HG03175 (cell line): ENCODE measurements at regions not wholly inside any gene's neighbourhood (a gene's known extent, or its start where the extent isn't known, plus 50 kb on each side); places are given as distances from the start of the nearest gene placed in this dataset.
"Not testable (repeated sequence)": the region's sequence is repeated elsewhere in the genome, so short reads cannot be mapped to it uniquely, and the experiment has no call there.

ENCODE experiments used
- ATAC-seq: cut with Tn5 transposase; IDR thresholded peaks from one replicate; pipeline ENCODE4 v1.9.1; 2021; ENCODE audit warnings: mild to moderate bottlenecking, moderate library complexity; ENCODE audit not compliant: unreplicated experiment

GRCh38 chr1:83060651-83061390, 938.1 kb downstream of the TTLL7 start:
- no peak for ATAC-seq

GRCh38 chr1:83060221-83060620, 938.7 kb downstream of the TTLL7 start:
- no peak for ATAC-seq

- no peak for ATAC-seq
Observed at GRCh38 chr1:83058327-83058726, 940.6 kb downstream of the TTLL7 start.

GRCh38 chr1:83055391-83056170, 943.4 kb downstream of the TTLL7 start:
- ATAC-seq = no peak

GRCh38 chr1:83053446-83053845, 945.5 kb downstream of the TTLL7 start:
- ATAC-seq = no peak

GRCh38 chr1:83052865-83053264, 946.1 kb downstream of the TTLL7 start:
- no peak for ATAC-seq

- not testable (repeated sequence) for ATAC-seq
Observed at GRCh38 chr1:83051053-83051452, 947.9 kb downstream of the TTLL7 start.

GRCh38 chr1:83043244-83043643, 955.7 kb downstream of the TTLL7 start:
- no peak for ATAC-seq

GRCh38 chr1:83039091-83039490, 959.8 kb downstream of the TTLL7 start:
- ATAC-seq = not testable (repeated sequence)

- no peak for ATAC-seq
Observed at GRCh38 chr1:83034851-83035250, 964.1 kb downstream of the TTLL7 start.

- ATAC-seq = no peak
Observed at GRCh38 chr1:83033682-83034081, 965.2 kb downstream of the TTLL7 start.

GRCh38 chr1:83029916-83030315, 969.0 kb downstream of the TTLL7 start:
- no peak for ATAC-seq

- ATAC-seq = no peak
Observed at GRCh38 chr1:83029050-83029449, 969.9 kb downstream of the TTLL7 start.

GRCh38 chr1:83028467-83028866, 970.5 kb downstream of the TTLL7 start:
- no peak for ATAC-seq

- no peak for ATAC-seq
Observed at GRCh38 chr1:83027511-83027910, 971.4 kb downstream of the TTLL7 start.

- ATAC-seq = no peak
Observed at GRCh38 chr1:83026745-83027144, 972.2 kb downstream of the TTLL7 start.

- ATAC-seq = no peak
Observed at GRCh38 chr1:83024251-83024767, 974.6 kb downstream of the TTLL7 start.

- ATAC-seq = no peak
Observed at GRCh38 chr1:83023212-83023611, 975.7 kb downstream of the TTLL7 start.

GRCh38 chr1:83022206-83022605, 976.7 kb downstream of the TTLL7 start:
- no peak for ATAC-seq

GRCh38 chr1:83017701-83018100, 981.2 kb downstream of the TTLL7 start:
- no peak for ATAC-seq

GRCh38 chr1:83017276-83017675, 981.7 kb downstream of the TTLL7 start:
- ATAC-seq = no peak

GRCh38 chr1:83016354-83016849, 982.5 kb downstream of the TTLL7 start:
- ATAC-seq = no peak
